ENCODE measurements at regions not wholly inside any gene's neighbourhood (a gene's known extent, or its start where the extent isn't known, plus 50 kb on each side); places are given as distances from the start of the nearest gene placed in this dataset.
"Not testable (repeated sequence)": the region's sequence is repeated elsewhere in the genome, so short reads cannot be mapped to it uniquely, and the experiment has no call there.

- DNase-seq = no peak
- ATAC-seq = no peak
- Histone ChIP-seq H3K4me1 (peaks cover 0 to 7% of the 10 kb centered on the region in 2 donors), H3K27ac (no peak overlapping the region), H3K4me3 (no peak overlapping the region), H3K9me3 (no peaks in the 10 kb centered on the region), H3K36me3 (no peaks in the 10 kb centered on the region), H3K27me3 (no peaks in the 10 kb centered on the region)
- TF ChIP-seq CTCF (IDR thresholded peaks at IDR 0.05) = no peak
- intact Hi-C loops (cut with DNase I) = no loop called here
These were observed 313.6 kb upstream of the RASGEF1B start for GRCh38 chr4:81785338-81785737.

- H3K4me1 ChIP-seq = peaks cover 0 to 7% of the 10 kb centered on the region in 2 donors
- H3K27me3 ChIP-seq = no peaks in the 10 kb centered on the region
- H3K9me3 ChIP-seq = no peaks in the 10 kb centered on the region
- TF ChIP-seq CTCF (IDR thresholded peaks at IDR 0.05) = no peak
- intact Hi-C loops (cut with DNase I) = no loop called here
- DNase-seq = no peak
- no peak overlapping the region for H3K27ac ChIP-seq
- no peak overlapping the region for H3K4me3 ChIP-seq
- no peaks in the 10 kb centered on the region for H3K36me3 ChIP-seq
- no peak for ATAC-seq
These were observed 311.9 kb upstream of the RASGEF1B start for GRCh38 chr4:81783558-81783957.

GRCh38 chr4:81781799-81782198, 310.1 kb upstream of the RASGEF1B start:
- no peak for TF ChIP-seq CTCF (IDR thresholded peaks at IDR 0.05)
- Histone ChIP-seq H3K4me3 (no peak overlapping the region), H3K9me3 (no peaks in the 10 kb centered on the region), H3K4me1 (peaks cover 0 to 7% of the 10 kb centered on the region in 2 donors), H3K27ac (no peak overlapping the region), H3K27me3 (no peaks in the 10 kb centered on the region), H3K36me3 (no peaks in the 10 kb centered on the region)
- intact Hi-C loops (cut with DNase I) = no loop called here
- no peak for ATAC-seq
- DNase-seq = no peak

- H3K27me3 ChIP-seq; H3K4me3 ChIP-seq; DNase-seq; intact Hi-C loops (cut with DNase I); H3K27ac ChIP-seq; ATAC-seq; H3K36me3 ChIP-seq; H3K4me1 ChIP-seq; H3K9me3 ChIP-seq: not testable (repeated sequence)
These were observed 306.0 kb upstream of the RASGEF1B start for GRCh38 chr4:81777718-81778117.

- H3K4me1 ChIP-seq = no peaks in the 10 kb centered on the region
- no peak for TF ChIP-seq CTCF (IDR thresholded peaks at IDR 0.05)
- H3K27me3 ChIP-seq = no peaks in the 10 kb centered on the region
- no peak overlapping the region for H3K4me3 ChIP-seq
- H3K27ac ChIP-seq = no peak overlapping the region
- no peaks in the 10 kb centered on the region for H3K36me3 ChIP-seq
- no peaks in the 10 kb centered on the region for H3K9me3 ChIP-seq
- intact Hi-C loops (cut with DNase I) = no loop called here
- no peak for DNase-seq
- ATAC-seq = no peak
These were observed 305.1 kb upstream of the RASGEF1B start for GRCh38 chr4:81776794-81777193.

GRCh38 chr4:81773557-81773956, 301.9 kb upstream of the RASGEF1B start:
- Histone ChIP-seq H3K9me3 (no peaks in the 10 kb centered on the region), H3K27me3 (no peaks in the 10 kb centered on the region)
- intact Hi-C loops (cut with DNase I) = no loop called here

More at GRCh38 chr4:81773557-81773956, 301.9 kb upstream of the RASGEF1B start:
- no peak for ATAC-seq
- Histone ChIP-seq H3K36me3 (no peaks in the 10 kb centered on the region), H3K4me3 (no peak overlapping the region), H3K4me1 (no peaks in the 10 kb centered on the region), H3K27ac (no peak overlapping the region)
- TF ChIP-seq CTCF (IDR thresholded peaks at IDR 0.05) = no peak
- DNase-seq = no peak
